ENCODE measurements at regions not wholly inside any gene's neighbourhood (a gene's known extent, or its start where the extent isn't known, plus 50 kb on each side); places are given as distances from the start of the nearest gene placed in this dataset.

DNA sequence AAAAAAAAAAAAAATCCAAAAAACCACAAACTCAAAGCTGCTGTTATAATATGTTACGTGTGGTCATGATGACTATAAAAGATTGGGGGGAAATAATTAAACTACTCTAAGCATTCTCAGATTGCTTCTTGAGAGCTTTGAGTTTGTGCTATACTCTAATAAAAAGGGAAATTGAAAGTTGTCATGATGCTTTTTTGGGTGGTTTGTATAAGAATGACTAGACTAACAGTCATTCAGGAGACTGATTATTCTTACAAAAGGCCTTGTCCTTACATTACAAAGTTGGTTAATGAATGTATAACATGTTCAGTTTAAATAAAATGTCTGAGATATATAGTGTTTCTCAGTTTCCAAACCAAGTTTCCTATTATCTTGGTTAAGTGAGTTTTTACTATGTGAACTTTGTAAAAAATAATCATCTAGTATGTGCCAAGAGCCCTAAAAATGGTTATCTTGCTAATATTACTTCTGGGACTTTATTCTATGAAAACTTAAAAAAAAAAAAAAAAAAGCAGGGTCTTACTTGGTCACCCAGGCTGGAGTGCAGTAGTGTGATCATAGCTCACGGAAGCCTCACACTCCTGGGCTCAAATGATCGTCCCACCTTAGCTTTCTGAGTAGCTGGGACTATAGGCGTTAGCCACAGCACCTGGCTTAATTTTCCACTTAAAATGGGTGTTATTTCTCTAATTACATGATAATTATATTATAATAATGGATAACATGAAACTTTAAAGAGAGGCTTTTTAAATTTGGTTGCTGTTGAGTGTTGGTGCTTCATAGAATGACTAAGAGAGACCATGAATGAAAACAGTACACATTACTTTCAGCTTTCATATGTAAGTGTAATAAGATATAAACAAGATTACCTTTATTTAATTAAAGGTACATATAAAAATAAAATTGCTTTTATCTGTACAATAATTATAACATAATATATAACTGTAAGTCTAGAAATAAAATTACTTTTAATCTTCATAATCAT, 459.6 kb upstream of the RGS6 start:
- peak; percentile 20 to 70 (median 52) for DNase-seq

DNA sequence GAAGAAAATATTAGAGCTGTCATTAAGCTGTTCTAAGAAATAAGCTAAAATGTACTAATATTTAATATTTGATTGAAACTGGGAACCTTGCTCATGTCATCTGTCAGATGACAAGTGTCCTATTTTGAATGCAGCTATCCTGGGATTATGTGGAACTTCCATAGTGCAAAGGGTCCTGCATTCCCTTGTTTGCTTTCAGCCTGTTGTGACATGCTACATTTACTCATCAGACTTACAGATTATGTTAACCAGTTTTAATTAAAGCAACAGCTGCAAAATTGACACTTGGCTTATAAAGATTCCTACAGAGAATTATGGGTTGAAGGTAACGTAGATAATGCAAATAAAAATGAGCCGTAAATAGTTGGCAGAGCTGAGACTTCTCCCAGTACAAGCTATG, 458.4 kb upstream of the RGS6 start:
- no peak for DNase-seq

DNA sequence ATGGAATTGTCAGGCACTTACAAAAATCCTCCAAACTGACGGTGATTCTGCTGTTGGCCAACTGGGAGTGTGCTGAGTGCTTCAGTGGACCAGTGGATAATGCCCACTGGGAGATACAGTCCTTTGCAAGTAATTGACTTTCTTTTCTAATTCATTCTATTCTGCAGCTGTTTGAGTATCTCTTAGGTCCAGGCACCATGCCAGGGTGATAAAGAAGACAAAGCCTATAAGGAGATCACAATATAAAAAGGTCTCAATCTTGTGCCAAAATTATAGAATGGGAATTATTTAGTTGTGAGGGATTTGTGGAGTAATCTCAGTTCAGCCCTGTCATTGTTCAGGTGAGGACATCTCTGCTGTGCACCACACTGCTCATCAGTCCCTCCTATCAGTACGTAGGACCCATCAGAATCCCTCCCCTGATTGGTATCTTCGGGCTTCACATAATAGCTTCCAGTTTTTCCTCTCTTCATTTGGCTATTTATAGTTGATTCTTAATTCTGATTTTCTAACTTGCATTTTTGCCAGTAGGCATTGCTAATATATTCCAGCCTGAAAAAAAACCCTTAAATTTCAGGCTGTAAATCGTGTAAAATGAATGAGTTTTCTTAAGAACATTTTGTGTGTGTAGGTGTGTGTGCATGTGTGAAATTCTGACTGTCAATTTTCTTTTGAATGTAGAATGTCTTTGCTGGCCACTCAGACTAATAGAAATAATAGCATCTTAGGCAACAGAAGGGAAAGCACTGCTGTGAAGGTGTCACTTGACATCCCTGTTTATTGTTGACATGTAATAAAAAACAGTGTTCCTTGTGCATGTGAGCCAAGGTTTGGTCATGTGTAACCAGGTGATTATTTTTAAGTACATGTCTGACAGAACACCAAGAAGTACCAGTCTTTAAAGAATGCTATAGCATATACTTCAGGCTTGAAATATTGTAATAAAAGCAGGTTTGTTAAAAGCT, 457.6 kb upstream of the RGS6 start:
- no peak for DNase-seq

DNA sequence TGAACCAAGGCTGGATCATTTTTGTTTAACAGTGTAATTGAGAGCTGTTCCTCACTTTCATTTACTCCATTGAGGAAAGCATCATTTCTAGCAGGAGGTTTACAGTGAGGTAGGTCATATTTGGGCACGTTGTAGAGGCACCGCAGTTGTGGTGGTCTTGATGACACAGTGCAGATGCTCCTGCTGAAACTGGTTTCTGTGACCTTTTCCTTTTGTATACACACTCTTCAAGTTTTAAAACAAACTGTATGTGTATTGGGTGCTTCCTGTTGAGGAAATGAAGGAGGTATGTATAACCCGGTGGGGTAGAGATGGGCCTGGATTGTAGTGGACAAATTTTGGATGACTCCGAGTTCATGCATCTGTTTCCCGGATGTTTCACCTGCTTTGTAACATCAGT, 456.3 kb upstream of the RGS6 start:
- no peak for DNase-seq

DNA sequence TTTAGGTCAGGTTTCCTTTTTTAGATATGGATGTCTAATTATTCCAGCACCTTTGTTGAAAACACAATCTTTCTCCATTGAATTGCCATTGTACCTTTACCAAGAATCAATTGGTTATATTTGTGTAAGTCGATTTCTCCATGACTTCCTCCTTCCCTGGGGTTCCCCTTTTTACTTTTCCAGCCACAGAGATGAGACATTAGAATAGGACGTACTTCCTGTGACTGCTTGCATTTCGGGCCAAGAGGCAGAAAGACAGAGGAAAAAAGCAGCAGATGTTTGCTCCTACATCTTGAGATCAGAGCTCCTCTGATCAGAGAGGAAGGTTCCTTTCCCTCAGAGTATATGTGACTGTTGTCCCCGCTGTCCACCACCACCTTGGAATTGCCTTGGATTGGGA, 453.7 kb upstream of the RGS6 start:
- peak; percentile 77 to 88 (median 87) for DNase-seq

DNA sequence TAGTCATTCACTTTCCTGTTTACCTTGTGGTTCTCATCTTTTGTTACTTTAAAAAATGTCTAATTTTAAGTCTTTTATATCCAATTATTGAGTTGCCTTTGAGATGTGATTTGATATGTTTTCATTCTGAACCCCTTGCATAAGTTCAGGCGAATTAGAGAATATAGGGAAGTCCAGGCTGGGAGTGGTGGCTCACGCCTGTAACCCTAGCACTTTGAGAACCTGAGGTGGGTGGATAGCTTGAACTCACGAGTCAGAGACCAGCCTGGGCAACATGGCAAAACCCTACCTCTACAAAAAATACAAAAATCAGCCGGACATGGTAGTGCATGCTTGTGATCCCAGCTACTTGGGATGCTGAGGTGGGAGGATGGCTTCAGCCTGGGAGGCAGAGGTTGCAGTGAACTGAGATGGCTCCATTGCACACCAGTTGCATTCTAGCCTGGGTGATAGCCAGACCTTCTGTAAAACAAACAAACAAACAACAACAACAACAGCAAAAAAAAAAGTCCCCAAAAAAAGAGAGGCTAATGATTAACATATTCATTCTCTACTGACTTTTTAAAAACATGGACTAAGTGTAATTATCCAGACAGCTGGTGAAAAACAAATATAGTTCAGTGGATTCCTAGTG, 451.1 kb upstream of the RGS6 start:
- DNase-seq, result peak; percentile 27 to 58 (median 46)

DNA sequence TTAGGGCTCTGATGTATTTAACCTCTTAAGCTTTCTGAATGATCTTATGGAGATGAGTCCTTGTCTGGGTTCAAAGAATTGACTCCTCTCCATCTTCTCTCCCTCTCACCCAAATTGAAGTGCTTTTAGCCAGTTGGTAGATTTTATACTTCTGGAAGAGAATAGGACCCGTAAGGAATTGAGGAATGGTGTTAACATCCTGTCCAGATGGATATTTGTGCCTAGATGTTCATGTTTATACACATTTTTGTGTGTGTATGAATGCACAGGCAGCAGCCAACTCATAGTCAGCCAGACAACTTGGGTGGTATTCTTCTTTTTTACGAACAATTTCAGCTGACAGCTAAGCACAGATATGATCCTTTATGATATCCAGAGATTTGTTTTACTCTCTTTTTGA, 449.6 kb upstream of the RGS6 start:
- DNase-seq, result no peak

DNA sequence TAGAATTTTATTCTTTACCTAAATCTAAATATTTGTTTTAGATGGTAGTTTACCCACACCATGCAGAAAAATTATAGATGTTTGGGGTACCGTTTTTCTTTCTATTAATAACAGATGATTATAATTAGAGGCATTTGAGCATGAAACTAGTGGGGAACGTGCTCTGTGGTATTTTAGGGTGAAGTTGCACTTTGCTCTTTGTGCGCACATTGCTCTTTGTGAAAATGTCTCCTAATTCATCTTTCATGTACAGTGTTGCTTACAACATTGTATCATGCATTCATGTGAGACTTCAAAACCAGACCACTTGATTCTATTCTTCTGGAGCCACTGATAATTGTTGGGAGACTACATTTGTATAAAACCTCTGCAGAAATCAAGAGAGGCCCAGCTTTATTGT, 449.1 kb upstream of the RGS6 start:
- DNase-seq, result no peak

DNA sequence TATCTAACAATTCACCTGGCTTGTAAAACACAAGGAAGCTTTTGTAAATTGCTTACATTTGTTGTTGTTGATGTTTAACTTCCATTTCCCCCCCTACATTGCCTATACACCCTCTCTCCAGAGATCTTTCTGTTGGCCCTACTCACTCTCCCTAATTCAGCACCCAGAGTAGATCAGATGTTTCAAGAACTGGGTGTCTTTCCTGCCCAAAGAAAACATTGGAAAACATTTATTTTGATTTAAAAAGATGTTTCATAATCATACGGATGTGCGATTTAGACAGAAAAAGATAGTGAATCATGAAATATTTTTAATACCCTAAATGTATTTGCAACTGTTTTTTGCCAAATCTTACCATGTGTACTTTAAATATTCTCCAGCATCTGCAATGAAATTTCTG, 446.4 kb upstream of the RGS6 start:
- DNase-seq, result no peak

DNA sequence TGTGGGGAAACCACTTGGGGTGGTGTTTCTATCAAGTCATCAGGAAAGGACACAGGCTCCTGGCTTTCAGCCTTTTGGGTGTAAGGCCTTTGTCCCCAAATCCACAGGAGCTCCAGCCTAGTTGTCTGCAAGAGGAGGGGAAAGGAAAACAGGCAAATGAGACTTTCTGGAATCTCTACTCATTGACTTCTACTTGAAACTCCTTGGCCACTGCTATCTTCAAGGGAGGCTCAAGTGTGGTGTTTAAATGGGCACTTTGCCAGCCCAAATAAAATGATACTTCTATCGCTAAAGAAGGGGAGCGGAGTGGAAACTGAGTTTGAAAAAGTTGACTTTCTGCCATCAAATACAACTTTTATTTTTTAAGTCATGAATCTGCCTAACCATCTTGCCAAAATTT, 445.9 kb upstream of the RGS6 start:
- no peak for DNase-seq

DNA sequence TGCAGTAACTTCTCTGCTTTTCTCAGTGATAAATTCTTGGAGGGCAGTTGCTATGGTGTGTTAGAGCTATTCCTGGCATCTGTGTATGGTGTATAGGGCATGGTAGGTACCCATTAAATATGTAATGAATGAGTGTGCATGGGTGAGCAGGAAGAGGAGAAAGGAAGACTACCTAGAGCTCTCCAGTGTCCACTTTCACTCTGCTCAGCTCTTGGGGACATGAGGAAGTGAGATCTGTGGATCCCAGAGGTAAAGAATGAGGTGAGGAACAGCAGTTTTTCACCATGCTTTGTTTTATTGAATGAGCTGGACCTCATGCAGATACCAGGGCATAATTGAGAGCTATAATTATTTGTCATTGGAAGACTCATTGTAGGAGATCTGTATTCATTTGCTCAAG, 444.8 kb upstream of the RGS6 start:
- no peak for DNase-seq

DNA sequence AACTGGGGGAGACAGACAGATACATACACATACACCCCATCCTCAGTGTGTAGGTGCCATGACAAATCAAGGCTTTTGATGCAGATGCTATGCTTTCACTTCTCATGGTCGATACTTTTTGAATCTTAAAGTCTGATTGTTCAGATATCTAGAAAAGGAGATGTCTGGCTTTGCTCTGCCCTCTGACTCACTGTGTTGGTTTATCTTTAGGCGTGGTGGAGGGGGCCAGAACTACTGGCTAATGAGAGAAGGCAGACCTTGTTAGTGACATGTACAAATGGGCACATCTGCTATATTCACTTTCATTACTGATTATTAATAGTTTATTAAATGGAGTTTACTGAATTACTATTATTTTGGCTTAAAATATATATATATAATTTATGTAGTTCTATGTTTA, 444.3 kb upstream of the RGS6 start:
- DNase-seq, result no peak

DNA sequence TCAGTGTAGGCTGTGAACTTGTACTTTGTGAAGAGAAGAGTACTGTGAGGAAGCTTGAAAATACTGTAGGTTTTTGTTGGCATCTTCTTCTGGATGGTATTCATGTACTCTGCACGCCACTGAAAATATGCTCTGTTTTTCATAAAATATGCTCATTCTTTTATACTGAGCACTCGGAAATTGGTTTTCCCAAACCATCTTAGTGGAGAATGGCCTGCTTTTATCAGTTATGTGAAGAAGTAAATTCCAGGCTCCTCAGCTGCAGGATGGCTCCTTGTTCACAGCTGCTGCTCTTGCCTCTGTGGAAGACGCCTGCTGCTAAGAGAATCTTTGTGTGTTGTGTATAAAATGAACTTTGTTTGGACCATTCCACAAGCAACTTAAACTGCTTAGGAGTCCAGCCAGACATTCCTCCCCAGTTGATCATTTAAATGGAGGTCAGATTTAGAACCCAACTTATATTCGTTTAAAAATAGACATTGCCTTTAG, 443.5 kb upstream of the RGS6 start:
- DNase-seq, result no peak

DNA sequence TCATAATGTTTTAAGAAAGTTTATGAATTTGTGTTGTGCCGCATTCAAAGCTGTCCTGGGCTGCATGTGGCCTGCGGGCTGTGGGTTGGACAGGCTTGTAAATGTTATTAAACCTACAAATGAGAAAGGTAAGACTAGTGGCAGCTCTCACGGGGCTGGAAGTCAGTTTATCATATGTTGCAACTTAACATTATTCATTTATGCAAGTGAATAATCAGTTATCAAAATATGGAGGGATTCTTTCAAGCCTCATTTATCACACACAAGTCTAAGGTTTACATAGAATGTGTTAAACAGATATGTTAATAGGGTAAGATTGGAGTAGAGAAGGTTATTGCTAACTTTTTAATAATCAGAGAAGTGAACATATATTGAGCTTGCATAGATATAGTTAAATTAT, 442.5 kb upstream of the RGS6 start:
- DNase-seq, result no peak

DNA sequence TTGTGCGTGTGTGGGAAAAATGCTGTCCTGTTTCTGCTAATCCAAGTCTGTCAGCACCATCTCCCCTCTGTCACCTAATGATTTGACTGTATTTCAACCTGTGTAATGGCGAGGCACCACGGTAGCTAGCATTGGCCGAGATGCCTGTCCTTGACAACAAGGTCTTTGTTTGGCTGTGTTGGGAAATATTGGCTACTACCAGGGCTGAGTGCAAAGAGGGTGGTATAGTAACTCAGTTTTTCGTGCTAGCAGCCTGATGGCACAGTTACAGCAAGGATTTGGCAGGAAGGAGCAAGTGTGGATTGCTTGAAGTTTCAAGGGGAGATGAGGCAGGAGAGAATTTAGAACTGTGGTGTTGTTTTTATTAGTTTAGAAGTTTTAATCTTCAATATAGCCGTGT, 440.3 kb upstream of the RGS6 start:
- DNase-seq, result no peak

DNA sequence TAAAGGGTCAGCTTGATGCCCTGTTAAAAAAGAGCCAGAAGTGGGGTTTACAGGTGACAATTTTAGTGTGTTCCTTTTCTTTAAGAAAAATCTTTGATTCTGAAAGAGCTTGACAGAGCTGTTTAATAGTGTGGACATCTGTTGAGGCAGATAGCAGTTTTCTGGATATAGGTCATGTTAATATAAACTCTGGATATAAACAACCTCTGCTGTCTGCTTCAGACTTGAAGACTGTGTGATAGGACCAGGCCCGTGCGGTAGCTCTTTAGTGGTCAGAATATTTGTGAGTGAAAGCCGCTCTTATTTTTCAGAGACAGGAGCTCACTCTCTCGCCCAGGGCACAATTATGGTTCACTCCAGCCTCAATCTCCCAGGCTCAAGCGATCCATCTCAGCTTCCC, 439.9 kb upstream of the RGS6 start:
- no peak for DNase-seq

DNA sequence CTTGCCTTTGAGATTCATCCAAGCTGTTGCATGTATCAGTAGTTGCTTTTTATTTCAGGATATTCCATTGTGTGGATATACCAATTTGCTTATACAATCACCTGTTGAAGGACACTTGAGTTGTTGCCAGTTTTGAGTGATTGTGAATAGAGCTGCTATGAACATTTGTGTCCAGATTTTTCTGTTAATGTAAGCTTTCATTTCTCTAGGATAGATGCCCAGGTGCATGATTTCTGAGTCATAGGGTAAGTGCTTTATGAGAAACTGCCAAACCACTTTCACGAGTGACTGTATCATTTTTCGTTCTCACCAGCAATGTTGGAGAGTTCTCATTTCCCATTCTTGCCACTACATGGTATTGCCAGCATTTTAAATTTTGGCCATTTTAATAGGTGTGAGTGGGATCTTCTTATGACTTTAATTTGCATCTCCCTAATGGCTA, 434.6 kb upstream of the RGS6 start:
- DNase-seq, result no peak

DNA sequence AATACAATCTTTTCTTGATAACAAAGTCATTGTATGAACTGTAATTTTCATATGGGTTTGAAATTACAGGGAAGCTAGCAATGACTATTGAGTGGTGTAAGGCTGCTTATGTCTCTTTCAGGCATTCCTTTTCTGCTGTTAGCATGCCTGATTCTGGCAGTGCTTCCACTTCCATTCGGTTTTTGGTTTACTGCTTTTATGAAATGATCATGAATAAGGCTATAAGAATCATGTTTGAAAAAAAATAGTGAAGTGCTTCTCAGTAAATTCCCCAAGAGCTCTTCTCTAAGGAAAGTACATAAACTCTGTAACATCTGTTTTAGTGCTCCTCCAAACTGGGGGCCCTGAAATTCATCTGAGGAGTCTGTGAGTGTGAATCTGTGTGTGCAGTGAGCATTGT, 434.0 kb upstream of the RGS6 start:
- no peak for DNase-seq

DNA sequence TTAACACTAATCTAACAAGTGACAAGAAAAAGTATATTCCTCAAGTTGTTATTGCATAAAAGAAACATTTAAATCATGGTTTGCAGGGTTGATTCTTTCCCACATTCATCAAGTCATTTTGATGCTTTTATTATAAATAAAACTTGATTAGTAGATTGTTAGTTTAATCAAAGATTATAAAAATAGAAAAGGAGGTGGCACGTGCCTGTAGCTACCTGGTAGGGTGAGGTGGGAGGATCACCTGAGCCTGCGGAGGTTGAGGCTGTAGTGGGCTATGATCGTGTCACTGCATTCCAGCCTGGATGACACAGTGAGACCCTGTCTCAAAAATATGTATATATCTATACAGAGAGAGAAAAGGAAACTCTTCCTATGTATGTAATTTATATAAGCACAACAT, 433.2 kb upstream of the RGS6 start:
- no peak for DNase-seq

DNA sequence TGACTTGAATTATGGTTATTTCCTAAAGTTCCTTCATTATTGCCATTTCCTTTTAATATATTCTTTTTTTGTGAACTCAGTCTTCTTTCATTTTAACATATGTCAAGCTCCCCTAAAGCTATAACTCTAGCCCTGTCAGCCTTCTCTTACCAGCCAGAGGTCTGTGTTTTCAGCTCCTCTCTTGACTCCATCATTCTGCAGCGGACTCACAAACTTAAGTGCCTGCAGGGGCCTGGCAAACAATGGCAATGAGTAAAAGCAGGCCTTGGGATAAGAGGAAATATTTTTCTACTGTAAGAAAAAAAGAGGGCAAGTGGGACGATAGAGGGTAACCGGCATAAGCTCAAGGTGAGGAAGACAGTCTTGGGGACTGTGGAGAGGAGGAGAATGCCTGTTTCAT, 424.5 kb upstream of the RGS6 start:
- DNase-seq, result no peak

DNA sequence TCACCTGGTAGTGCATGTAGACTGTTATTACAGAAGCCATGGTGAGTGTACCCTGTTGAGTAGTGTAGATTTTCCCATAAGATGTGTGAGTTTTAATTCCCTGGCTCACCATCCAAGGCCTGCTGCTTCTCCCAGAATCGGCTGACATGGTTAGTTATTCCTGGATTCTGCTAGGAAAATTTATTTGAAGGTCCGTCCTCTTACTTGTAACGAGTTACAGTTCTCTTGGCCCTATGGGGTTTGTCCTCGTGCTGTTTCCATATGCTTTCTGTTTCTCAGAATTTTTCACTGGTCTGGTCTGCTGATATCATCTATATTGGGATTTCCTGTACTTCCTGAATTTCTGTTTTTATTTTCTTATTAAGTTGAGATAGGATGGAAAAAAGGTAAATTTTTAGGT, 423.3 kb upstream of the RGS6 start:
- peak in 1 of 3 donors; percentile 26 for DNase-seq

DNA sequence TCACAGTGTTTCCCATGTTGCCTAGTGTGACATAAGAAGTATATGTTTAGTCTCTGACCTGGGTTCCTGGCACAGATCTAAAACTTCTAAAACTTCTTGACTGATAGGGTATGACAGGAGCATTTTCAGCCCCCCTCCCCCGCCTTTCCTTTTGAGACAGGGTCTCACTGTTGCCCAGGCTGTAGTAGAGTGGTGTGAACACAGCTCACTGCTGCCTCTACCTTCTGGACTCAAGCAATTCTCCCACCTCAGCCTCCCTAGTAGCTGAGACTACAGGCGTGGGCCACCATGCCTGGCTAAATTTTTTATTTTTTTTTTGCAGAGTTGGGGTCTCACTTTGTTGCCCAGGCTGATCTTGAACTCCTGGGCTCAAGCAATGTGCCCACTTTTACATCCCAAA, 421.1 kb upstream of the RGS6 start:
- DNase-seq, result no peak

Measured in suppressor macrophage treated with lipopolysaccharide for 1 hour (primary cell).